K562 (cell line): ENCODE measurements at regions not wholly inside any gene's neighbourhood (a gene's known extent, or its start where the extent isn't known, plus 50 kb on each side); places are given as distances from the start of the nearest gene placed in this dataset.

Experiments
- CHD1 ChIP-seq: fragments of 200-600 bp; sonication (generic); IDR thresholded peaks from one replicate; pipeline ENCODE4 v1.6.1; 2012; ENCODE audit warnings: mild to moderate bottlenecking, moderate library complexity, low read length, inconsistent platforms
- CTBP1 ChIP-seq: fragments of 450-650 bp; IDR thresholded peaks from 2 replicates; pipeline ENCODE4 v1.6.1; 2016; ENCODE audit warnings: borderline replicate concordance
- KDM5B ChIP-seq: fragments of 200-600 bp; sonication (generic); IDR thresholded peaks from 2 replicates; pipeline ENCODE4 v1.6.1; 2012; ENCODE audit warnings: low read depth, mild to moderate bottlenecking, moderate library complexity, low read length, control low read depth, inconsistent platforms; ENCODE audit not compliant: insufficient replicate concordance
- MEF2D ChIP-seq: conservative IDR thresholded peaks from 2 replicates; pipeline ENCODE4 v1.6.1; 2016; ENCODE audit warnings: low read depth, missing genetic modification characterization, missing compliant biosample characterization
- MTA2 ChIP-seq: fragments of 450-650 bp; IDR thresholded peaks from 2 replicates; pipeline ENCODE4 v1.6.1; 2016; ENCODE audit warnings: low read depth
- POLR2H ChIP-seq: IDR thresholded peaks from 2 replicates; pipeline ENCODE4 v1.6.1; 2016; ENCODE audit warnings: missing genetic modification characterization, low read depth, mild to moderate bottlenecking, control low read depth, missing compliant biosample characterization, moderate library complexity
- PRMT5 ChIP-seq: sonication (generic); formaldehyde crosslinking; IDR thresholded peaks from 2 replicates; pipeline ENCODE4 v1.5.0; 2020; ENCODE audit warnings: missing genetic modification reagents
- TF ChIP-seq, protein P1 (sequence below): fragments of 450-650 bp; formaldehyde crosslinking; IDR thresholded peaks from 2 replicates; pipeline ENCODE4 v1.4.0; 2022; ENCODE audit warnings: mild to moderate bottlenecking, moderate library complexity
- TF ChIP-seq, protein P2 (sequence below), 3 experiments: IDR thresholded peaks in 2 of 3; conservative IDR thresholded peaks in 1 of 3; 2 replicates each; pipeline ENCODE4 v1.5.1; 2011 to 2012; ENCODE audit warnings: low read length in 3 of 3, mild to moderate bottlenecking in 3 of 3, control low read depth in 2 of 3, improper control_type of control experiment in 1 of 3, inconsistent platforms in 1 of 3, low read depth in 1 of 3, mixed read lengths in 1 of 3, moderate library complexity in 1 of 3; ENCODE audit not compliant: insufficient read depth in 2 of 3
- TF ChIP-seq, protein P3 (sequence below), 2 experiments: fragments of 450-650 bp in 1 of 2; sonication (generic) in 1 of 2; formaldehyde crosslinking in 1 of 2; IDR thresholded peaks; 2 replicates each; pipeline versions ENCODE4 v1.7.1 to v1.9.0; 2016 to 2022; ENCODE audit warnings: inconsistent platforms in 1 of 2, mild to moderate bottlenecking in 1 of 2, missing genetic modification reagents in 1 of 2

DNA sequence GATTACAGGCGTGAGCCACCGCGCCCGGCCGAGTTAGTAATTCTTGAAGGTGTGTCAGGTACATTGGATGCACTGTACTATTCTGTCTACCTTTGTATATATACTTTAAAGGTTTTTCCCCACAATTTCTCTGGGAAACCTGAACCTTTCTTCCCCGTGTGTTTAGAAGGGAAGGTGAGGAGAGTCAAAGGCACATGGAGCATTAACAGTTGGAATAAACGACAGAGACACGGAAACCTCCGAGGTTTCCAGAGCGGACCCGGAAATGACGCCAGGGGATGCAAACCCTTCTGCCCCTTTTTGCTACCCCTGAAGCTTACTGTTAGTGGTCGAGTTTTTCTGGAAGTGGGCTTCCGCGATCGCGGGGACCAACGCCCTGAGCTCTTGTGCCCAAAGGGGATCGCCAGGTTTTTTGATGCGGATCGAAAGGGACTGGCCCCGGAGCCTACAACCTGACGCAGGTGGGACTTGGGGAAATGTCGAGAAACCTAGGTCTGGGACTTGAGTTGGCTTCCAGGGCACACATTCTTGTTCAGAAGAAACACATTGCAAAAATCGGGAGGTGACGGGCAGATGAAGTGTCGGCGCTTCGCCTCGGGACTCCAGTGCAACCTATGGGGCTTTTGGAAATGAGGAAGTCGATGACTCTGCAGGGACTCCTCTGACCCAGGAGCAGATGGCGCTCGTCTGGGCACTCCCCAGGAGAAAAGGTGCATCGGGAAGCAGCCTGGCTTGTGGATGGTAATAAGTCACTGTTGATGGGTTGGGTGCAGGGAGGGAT lies 218.2 kb downstream of the OR2B2 start (continued):
- TF ChIP-seq, protein P1, sequence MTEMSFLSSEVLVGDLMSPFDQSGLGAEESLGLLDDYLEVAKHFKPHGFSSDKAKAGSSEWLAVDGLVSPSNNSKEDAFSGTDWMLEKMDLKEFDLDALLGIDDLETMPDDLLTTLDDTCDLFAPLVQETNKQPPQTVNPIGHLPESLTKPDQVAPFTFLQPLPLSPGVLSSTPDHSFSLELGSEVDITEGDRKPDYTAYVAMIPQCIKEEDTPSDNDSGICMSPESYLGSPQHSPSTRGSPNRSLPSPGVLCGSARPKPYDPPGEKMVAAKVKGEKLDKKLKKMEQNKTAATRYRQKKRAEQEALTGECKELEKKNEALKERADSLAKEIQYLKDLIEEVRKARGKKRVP = peak; percentile 68; the same call in 1 of the 2 replicates
- TF ChIP-seq, protein P2, sequence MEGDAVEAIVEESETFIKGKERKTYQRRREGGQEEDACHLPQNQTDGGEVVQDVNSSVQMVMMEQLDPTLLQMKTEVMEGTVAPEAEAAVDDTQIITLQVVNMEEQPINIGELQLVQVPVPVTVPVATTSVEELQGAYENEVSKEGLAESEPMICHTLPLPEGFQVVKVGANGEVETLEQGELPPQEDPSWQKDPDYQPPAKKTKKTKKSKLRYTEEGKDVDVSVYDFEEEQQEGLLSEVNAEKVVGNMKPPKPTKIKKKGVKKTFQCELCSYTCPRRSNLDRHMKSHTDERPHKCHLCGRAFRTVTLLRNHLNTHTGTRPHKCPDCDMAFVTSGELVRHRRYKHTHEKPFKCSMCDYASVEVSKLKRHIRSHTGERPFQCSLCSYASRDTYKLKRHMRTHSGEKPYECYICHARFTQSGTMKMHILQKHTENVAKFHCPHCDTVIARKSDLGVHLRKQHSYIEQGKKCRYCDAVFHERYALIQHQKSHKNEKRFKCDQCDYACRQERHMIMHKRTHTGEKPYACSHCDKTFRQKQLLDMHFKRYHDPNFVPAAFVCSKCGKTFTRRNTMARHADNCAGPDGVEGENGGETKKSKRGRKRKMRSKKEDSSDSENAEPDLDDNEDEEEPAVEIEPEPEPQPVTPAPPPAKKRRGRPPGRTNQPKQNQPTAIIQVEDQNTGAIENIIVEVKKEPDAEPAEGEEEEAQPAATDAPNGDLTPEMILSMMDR (IDR thresholded peaks at IDR 0.05 in 2 of 3, conservative IDR thresholded peaks at IDR 0.05 in 1 of 3; ENCODE audit: insufficient read depth in 2 of 3, low read depth in 1 of 3, low read length in 3 of 3) = peak; percentile 20 to 34 (median 32); a peak in 2 of 6 replicates
- TF ChIP-seq, protein P3, sequence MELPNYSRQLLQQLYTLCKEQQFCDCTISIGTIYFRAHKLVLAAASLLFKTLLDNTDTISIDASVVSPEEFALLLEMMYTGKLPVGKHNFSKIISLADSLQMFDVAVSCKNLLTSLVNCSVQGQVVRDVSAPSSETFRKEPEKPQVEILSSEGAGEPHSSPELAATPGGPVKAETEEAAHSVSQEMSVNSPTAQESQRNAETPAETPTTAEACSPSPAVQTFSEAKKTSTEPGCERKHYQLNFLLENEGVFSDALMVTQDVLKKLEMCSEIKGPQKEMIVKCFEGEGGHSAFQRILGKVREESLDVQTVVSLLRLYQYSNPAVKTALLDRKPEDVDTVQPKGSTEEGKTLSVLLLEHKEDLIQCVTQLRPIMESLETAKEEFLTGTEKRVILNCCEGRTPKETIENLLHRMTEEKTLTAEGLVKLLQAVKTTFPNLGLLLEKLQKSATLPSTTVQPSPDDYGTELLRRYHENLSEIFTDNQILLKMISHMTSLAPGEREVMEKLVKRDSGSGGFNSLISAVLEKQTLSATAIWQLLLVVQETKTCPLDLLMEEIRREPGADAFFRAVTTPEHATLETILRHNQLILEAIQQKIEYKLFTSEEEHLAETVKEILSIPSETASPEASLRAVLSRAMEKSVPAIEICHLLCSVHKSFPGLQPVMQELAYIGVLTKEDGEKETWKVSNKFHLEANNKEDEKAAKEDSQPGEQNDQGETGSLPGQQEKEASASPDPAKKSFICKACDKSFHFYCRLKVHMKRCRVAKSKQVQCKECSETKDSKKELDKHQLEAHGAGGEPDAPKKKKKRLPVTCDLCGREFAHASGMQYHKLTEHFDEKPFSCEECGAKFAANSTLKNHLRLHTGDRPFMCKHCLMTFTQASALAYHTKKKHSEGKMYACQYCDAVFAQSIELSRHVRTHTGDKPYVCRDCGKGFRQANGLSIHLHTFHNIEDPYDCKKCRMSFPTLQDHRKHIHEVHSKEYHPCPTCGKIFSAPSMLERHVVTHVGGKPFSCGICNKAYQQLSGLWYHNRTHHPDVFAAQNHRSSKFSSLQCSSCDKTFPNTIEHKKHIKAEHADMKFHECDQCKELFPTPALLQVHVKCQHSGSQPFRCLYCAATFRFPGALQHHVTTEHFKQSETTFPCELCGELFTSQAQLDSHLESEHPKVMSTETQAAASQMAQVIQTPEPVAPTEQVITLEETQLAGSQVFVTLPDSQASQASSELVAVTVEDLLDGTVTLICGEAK (IDR thresholded peaks at IDR 0.05) = peak; percentile 84
- TF ChIP-seq, protein P3 (CRISPR knock-in tag; IDR thresholded peaks at IDR 0.05) = no peak
- TF ChIP-seq MEF2D (tag) (no peak), PRMT5 (CRISPR knock-in tag) (no peak), CHD1 (no peak), MTA2 (0 out of 2 replicates have a peak, but pooled peaks have one; percentile 30), CTBP1 (peak; percentile 75; the same call in 1 of the 2 replicates), POLR2H (tag) (peak; percentile 70; the same call in 1 of the 2 replicates), KDM5B (peak; percentile 62)
